GM12878 (cell line): ENCODE measurements at regions not wholly inside any gene's neighbourhood (a gene's known extent, or its start where the extent isn't known, plus 50 kb on each side); places are given as distances from the start of the nearest gene placed in this dataset.

Experiments
- CBFB ChIP-seq: IDR thresholded peaks from 2 replicates; pipeline ENCODE4 v1.6.1; 2016; ENCODE audit warnings: antibody characterized with exemption, low read depth
- E2F8 ChIP-seq: fragments of 450-650 bp; IDR thresholded peaks from 2 replicates; pipeline ENCODE4 v1.6.1; 2018; ENCODE audit warnings: mild to moderate bottlenecking, low read depth, moderate library complexity; ENCODE audit not compliant: partially characterized antibody
- POLR2A ChIP-seq: IDR thresholded peaks from 2 replicates; pipeline ENCODE4 v1.6.1; 2011; ENCODE audit warnings: low read depth, mild to moderate bottlenecking, low read length
- POLR2AphosphoS5 ChIP-seq: IDR thresholded peaks from 2 replicates; pipeline ENCODE4 v1.6.1; 2011; ENCODE audit warnings: mild to moderate bottlenecking, low read length, inconsistent platforms
- ZNF274 ChIP-seq: IDR thresholded peaks from one replicate; pipeline ENCODE4 v1.8.0; 2011; ENCODE audit not compliant: insufficient read length, insufficient read depth
- TF ChIP-seq, protein P1 (sequence below), 3 experiments: IDR thresholded peaks in 2 of 3; conservative IDR thresholded peaks in 1 of 3; 2 replicates each; pipeline ENCODE4 v1.5.1; 2011; ENCODE audit warnings: low read depth in 3 of 3, low read length in 3 of 3, mild to moderate bottlenecking in 3 of 3, control low read depth in 2 of 3, moderate library complexity in 2 of 3, inconsistent platforms in 1 of 3, mixed read lengths in 1 of 3; ENCODE audit not compliant: control insufficient read depth in 2 of 3, insufficient read depth in 1 of 3; ENCODE audit errors: extremely low read depth in 1 of 3

- TF ChIP-seq, protein P1, sequence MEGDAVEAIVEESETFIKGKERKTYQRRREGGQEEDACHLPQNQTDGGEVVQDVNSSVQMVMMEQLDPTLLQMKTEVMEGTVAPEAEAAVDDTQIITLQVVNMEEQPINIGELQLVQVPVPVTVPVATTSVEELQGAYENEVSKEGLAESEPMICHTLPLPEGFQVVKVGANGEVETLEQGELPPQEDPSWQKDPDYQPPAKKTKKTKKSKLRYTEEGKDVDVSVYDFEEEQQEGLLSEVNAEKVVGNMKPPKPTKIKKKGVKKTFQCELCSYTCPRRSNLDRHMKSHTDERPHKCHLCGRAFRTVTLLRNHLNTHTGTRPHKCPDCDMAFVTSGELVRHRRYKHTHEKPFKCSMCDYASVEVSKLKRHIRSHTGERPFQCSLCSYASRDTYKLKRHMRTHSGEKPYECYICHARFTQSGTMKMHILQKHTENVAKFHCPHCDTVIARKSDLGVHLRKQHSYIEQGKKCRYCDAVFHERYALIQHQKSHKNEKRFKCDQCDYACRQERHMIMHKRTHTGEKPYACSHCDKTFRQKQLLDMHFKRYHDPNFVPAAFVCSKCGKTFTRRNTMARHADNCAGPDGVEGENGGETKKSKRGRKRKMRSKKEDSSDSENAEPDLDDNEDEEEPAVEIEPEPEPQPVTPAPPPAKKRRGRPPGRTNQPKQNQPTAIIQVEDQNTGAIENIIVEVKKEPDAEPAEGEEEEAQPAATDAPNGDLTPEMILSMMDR (IDR thresholded peaks at IDR 0.05 in 2 of 3, conservative IDR thresholded peaks at IDR 0.05 in 1 of 3; ENCODE audit: control insufficient read depth in 2 of 3, extremely low read depth in 1 of 3, insufficient read depth in 1 of 3, low read depth in 3 of 3, low read length in 3 of 3): no peak
- no peak for TF ChIP-seq E2F8
- TF ChIP-seq ZNF274: no peak
- no peak for TF ChIP-seq CBFB
- TF ChIP-seq POLR2AphosphoS5: no peak
- no peak for TF ChIP-seq POLR2A
Observed at GRCh38 chrX:36443007-36443406, 523.5 kb downstream of the CFAP47 start.
